Coronary artery (tissue), 2 donors: ENCODE measurements at regions not wholly inside any gene's neighbourhood (a gene's known extent, or its start where the extent isn't known, plus 50 kb on each side); places are given as distances from the start of the nearest gene placed in this dataset.

Experiments
- DNase-seq: peaks from one replicate; pipeline ENCODE4 v3.0.0-alpha.2; 2017; ENCODE audit warnings: low spot score
- H3K27ac ChIP-seq, 2 donors: fragments of 200-600 bp; sonication (generic); one replicate each; pipeline ENCODE4 v1.5.1; 2016 to 2019
- H3K4me3 ChIP-seq: fragments of 200-600 bp; sonication (generic); 2 replicates; pipeline ENCODE4 v1.5.1; 2016; ENCODE audit warnings: mild to moderate bottlenecking, moderate library complexity
- CTCF ChIP-seq: fragments of 200-600 bp; sonication (generic); IDR thresholded peaks from one replicate; pipeline ENCODE4 v1.5.1; 2019; ENCODE audit warnings: antibody characterized with exemption

- DNase-seq = no peak
- Histone ChIP-seq H3K27ac (no peak overlapping the region), H3K4me3 (no peak overlapping the region)
- no peak for TF ChIP-seq CTCF
Observed at GRCh38 chr15:95561463-95561862, 769.0 kb upstream of the NR2F2 start.

- H3K4me3 ChIP-seq = no peak overlapping the region
- no peak for DNase-seq
- no peak for TF ChIP-seq CTCF
- H3K27ac ChIP-seq = no peak overlapping the region
Observed at GRCh38 chr15:95563634-95564033, 766.9 kb upstream of the NR2F2 start.

GRCh38 chr15:95565016-95565600 lies 765.4 kb upstream of the NR2F2 start:
- no peak overlapping the region for H3K4me3 ChIP-seq
- TF ChIP-seq CTCF = no peak
- no peak overlapping the region for H3K27ac ChIP-seq
- no peak for DNase-seq

GRCh38 chr15:95565690-95566089 lies 764.8 kb upstream of the NR2F2 start:
- no peak for DNase-seq
- Histone ChIP-seq H3K4me3 (no peak overlapping the region), H3K27ac (no peak overlapping the region)
- no peak for TF ChIP-seq CTCF

- no peak for TF ChIP-seq CTCF
- DNase-seq = no peak
- Histone ChIP-seq H3K4me3 (no peak overlapping the region), H3K27ac (no peak overlapping the region)
Observed at GRCh38 chr15:95567686-95568085, 762.8 kb upstream of the NR2F2 start.

GRCh38 chr15:95574053-95574452 lies 756.4 kb upstream of the NR2F2 start:
- no peak for TF ChIP-seq CTCF
- no peak for DNase-seq
- H3K4me3 ChIP-seq = no peak overlapping the region
- H3K27ac ChIP-seq = no peak overlapping the region

- H3K4me3 ChIP-seq = no peak overlapping the region
- H3K27ac ChIP-seq = no peak overlapping the region
- no peak for TF ChIP-seq CTCF
Observed at GRCh38 chr15:95577927-95578326, 752.6 kb upstream of the NR2F2 start.

More at GRCh38 chr15:95577927-95578326, 752.6 kb upstream of the NR2F2 start:
- no peak for DNase-seq
